Esophagus squamous epithelium (tissue), 4 donors: ENCODE measurements at regions not wholly inside any gene's neighbourhood (a gene's known extent, or its start where the extent isn't known, plus 50 kb on each side); places are given as distances from the start of the nearest gene placed in this dataset.

Source experiments
- CTCF ChIP-seq, 6 experiments: fragments of 450-650 bp in 4 of 6; fragments of 200-600 bp in 2 of 6; sonication (generic) in 2 of 6; IDR thresholded peaks; one replicate each; pipeline ENCODE4 v1.5.1; 2016 to 2019; ENCODE audit warnings: antibody characterized with exemption in 6 of 6, mild to moderate bottlenecking in 4 of 6, moderate library complexity in 4 of 6
- POLR2A ChIP-seq, 4 donors: fragments of 450-650 bp; IDR thresholded peaks; one replicate each; pipeline ENCODE4 v1.6.1; 2017; ENCODE audit warnings: antibody characterized with exemption in 4 of 4, mild to moderate bottlenecking in 4 of 4, moderate library complexity in 3 of 4

- TF ChIP-seq POLR2A (IDR thresholded peaks at IDR 0.05) (no peak), CTCF (IDR thresholded peaks at IDR 0.05) (no peak)
Measured at GRCh38 chr1:221648201-221648600, 93.7 kb downstream of the DUSP10 start.
